ENCODE measurements at regions not wholly inside any gene's neighbourhood (a gene's known extent, or its start where the extent isn't known, plus 50 kb on each side); places are given as distances from the start of the nearest gene placed in this dataset.

GRCh38 chr15:46591462-46591861, 956.6 kb downstream of the SQOR start (continued):
- TF ChIP-seq ZBTB33 (IDR thresholded peaks at IDR 0.05): no peak
- no peak for TF ChIP-seq CTCF (IDR thresholded peaks at IDR 0.05; ENCODE audit: low read depth, low read length, missing input control)
- TF ChIP-seq TAF1 (conservative IDR thresholded peaks at IDR 0.05): no peak
- no peak for TF ChIP-seq FOXA2 (IDR thresholded peaks at IDR 0.05)
- TF ChIP-seq NR2F2 (IDR thresholded peaks at IDR 0.05): no peak
- TF ChIP-seq EGR1 (IDR thresholded peaks at IDR 0.05; ENCODE audit: low read depth in 2 of 2): no peak
- TF ChIP-seq JUND (IDR thresholded peaks at IDR 0.05): no peak

GRCh38 chr15:46595016-46595415, 960.2 kb downstream of the SQOR start:
- no peak overlapping the region for H3K4me3 ChIP-seq (ENCODE audit: low read depth in 1 of 3, low read length in 3 of 3)
- no peaks in the 10 kb centered on the region for H3K27me3 ChIP-seq (ENCODE audit: control insufficient read depth in 4 of 4, insufficient read depth in 4 of 4, low read length in 3 of 4)
- TF ChIP-seq TAF1 (conservative IDR thresholded peaks at IDR 0.05) (no peak), JUND (IDR thresholded peaks at IDR 0.05) (no peak), REST (IDR thresholded peaks at IDR 0.05) (no peak), ZBTB33 (IDR thresholded peaks at IDR 0.05) (no peak), EGR1 (IDR thresholded peaks at IDR 0.05; ENCODE audit: low read depth in 2 of 2) (no peak), HNF4G (IDR thresholded peaks at IDR 0.05) (no peak), NR2F2 (IDR thresholded peaks at IDR 0.05) (no peak), RAD21 (IDR thresholded peaks at IDR 0.05) (no peak), FOXA1 (IDR thresholded peaks at IDR 0.05) (no peak), YY1 (IDR thresholded peaks at IDR 0.05) (no peak), ATF3 (IDR thresholded peaks at IDR 0.05) (no peak), GABPA (IDR thresholded peaks at IDR 0.05 in 1 of 2, conservative IDR thresholded peaks at IDR 0.05 in 1 of 2) (no peak), RXRA (IDR thresholded peaks at IDR 0.05) (no peak)
- H3K27ac ChIP-seq (ENCODE audit: low read depth in 1 of 2, low read length in 2 of 2): no peak overlapping the region
- peaks cover 0 to 2% (median 0%) of the 10 kb centered on the region in 4 donors for H3K4me1 ChIP-seq (ENCODE audit: control insufficient read depth in 4 of 4, insufficient read depth in 4 of 4, low read length in 3 of 4)
- no peak for DNase-seq (ENCODE audit: low spot score)
- no peaks in the 10 kb centered on the region for H3K9me3 ChIP-seq (ENCODE audit: control insufficient read depth in 4 of 4, low read length in 3 of 4)
- no peak overlapping the region for H3K9ac ChIP-seq (ENCODE audit: low read depth in 1 of 2, low read length in 2 of 2)
- 84% methylated on average over 3 of the region's 3 CpGs for WGBS
- H3K36me3 ChIP-seq (ENCODE audit: control insufficient read depth in 4 of 4, insufficient read depth in 3 of 4, low read depth in 1 of 4, low read length in 3 of 4): no peaks in the 10 kb centered on the region
